GM21381 (cell line): ENCODE measurements at regions not wholly inside any gene's neighbourhood (a gene's known extent, or its start where the extent isn't known, plus 50 kb on each side); places are given as distances from the start of the nearest gene placed in this dataset.
"Not testable (repeated sequence)": the region's sequence is repeated elsewhere in the genome, so short reads cannot be mapped to it uniquely, and the experiment has no call there.

ENCODE experiments used
- ATAC-seq: cut with Tn5 transposase; IDR thresholded peaks from one replicate; pipeline ENCODE4 v1.9.1; 2021; ENCODE audit warnings: mild to moderate bottlenecking, moderate library complexity; ENCODE audit not compliant: unreplicated experiment

DNA sequence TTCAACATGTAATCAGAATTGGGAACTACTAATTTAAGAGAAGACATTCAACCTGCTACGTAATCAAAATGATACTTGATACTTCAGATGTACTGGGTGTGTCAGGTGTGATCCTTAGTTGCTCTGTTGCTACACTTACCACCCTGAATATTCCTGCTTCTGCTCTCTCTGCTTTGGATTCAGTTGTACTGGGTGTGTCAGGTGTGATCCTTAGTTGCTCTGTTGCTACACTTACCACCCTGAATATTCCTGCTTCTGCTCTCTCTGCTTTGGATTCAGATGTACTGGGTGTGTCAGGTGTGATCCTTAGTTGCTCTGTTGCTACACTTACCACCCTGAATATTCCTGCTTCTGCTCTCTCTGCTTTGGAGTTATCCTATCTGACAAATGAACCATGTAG lies 290.2 kb downstream of the RAB38 start:
- not testable (repeated sequence) for ATAC-seq

DNA sequence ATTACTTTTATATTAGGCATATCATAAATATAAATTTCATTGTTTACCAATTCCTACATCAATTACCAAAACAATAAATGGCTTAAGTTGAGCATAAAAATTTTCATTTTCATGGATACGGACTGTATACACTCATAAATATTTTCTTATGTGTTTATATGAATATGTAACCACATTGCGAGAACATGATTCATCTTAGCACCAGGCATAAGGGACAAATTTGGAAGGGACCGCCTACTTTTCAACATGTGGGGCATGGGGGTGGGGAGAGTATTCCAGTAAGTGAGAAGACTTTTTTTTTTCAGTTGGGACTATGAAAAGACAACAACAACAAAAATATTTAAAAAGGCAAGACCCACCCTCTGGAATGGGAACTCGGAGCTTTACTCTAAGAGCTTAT lies 296.1 kb downstream of the RAB38 start:
- ATAC-seq = no peak

DNA sequence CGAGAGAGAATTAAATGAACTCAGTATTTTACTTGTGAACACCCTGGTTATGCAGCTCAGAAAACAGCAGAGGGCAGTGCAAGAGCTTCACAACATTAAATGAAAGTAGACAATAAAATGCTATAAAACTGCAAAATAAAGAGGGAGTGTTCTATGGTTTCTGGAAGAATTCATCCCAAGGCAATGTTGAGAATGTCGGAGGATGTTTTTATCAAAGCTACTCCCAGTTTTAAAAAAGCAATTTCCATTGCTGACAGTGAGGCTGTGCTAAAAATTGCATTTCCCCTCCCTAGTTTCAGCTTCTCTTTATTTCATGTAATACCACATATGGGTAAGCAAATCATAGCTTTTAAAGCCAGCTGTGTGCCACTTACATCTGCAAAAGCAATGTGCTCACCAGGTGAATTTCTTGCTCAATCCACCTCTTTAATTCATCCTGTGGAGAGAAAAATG lies 296.8 kb downstream of the RAB38 start:
- no peak for ATAC-seq

DNA sequence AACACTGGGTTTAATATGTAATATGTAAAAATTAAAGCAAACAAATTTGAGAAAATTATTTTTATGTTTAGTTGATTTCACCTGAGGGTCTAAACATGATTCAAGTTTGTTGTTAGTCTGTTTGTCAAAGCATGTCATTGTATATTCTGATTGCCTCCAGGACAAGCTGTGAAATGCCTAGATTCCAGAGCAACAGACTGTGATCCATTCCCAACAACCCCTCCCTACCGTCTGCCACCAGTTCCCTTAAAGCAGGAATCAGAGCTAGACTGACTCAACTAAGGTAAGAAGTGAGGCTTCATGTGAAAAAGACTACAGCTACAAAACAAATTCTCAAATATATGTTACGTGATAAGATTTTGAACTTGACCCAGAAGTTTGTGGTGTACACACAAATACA lies 304.2 kb downstream of the RAB38 start:
- no peak for ATAC-seq

DNA sequence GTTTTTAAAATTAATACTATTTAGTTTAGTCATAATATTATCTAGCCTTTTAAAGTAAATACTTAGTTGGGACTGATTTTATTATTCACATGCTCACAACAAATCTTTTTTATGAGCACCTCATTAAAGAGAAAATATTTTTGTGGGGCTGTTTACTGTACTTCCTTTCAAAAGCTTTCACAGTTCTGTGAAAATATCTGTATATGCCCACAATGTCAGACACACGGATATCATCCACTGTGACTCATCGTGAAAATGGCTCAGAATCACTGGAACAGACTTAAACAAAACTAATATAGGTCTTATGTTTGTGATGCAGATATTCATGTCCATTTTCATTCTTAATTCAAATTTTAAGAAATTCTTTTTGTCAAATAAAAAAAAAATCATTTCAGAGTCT lies 305.2 kb downstream of the RAB38 start:
- ATAC-seq = no peak

DNA sequence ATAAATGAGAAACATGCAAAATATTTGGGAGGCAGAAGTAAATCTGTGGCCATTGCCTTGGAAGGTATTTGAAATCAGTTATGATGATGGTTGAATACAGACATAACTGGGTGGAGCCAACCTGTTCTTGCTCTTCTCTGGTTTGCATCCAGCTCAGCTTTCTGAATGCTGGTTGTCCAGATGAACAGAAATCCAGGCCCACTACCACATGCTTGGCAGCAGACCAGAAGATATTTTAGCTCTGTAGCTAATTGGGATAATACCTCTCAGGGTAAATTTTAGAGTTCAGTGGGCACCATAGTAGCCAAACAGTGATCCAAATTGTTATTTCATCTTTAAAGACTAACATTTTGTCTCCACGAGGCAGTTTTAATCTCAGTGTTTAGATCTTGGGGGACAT lies 308.3 kb downstream of the RAB38 start:
- ATAC-seq = no peak

DNA sequence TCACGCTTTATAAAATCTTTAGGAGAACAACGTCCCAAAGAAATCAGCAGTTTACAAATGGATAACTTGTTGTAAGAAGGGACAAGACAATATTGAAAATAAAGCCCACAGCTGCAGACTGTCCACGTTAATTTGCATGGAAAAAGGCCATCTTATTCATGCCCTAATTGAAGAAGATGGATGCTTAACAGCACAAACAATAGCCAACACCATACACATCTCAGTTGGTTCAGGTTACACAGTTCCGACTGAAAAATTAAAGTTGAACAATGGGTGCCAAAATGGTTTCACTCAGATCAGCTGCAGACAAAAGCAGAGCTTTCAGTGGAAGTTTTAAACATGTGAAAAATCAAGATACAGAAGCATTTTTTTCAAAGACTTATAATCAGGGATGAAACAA lies 314.2 kb downstream of the RAB38 start:
- no peak for ATAC-seq

DNA sequence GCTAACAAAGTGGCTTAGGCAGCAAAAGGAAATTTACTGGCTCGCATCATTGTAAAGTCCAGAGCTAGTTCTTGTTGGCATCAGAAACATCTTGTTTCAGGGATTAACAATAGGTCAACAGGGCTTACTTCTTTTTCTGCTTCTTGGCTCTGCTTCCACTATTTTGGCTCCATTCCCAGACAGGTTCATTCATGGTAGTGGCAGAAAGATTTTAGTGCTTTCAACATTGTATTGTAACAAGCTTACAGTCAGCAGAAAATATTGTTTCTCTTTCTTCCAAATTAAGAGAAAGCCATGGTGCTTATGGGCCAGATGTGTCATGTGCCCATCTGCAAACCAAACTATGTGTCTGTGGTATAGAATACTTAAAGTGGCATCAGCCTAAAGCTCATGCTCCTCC lies 315.6 kb downstream of the RAB38 start:
- no peak for ATAC-seq

DNA sequence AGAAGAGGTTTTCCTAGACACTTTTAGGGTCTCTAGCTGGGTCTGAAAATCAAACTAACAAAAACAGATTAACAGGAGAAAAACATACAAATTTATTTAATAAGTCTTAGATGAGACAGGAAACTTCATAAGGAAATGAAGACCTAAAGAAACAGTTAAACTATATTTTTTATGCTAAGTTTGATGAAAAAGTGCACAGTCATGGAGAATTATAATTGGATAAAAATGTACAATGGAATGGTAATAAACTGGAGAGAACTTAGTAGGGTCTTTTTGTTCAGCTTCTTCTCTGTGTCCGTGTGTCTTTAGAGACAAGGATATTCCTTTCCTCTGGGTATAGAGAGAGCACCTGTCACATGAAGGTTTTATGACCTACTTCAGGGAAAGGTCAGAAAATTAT lies 323.4 kb downstream of the RAB38 start:
- ATAC-seq = no peak

DNA sequence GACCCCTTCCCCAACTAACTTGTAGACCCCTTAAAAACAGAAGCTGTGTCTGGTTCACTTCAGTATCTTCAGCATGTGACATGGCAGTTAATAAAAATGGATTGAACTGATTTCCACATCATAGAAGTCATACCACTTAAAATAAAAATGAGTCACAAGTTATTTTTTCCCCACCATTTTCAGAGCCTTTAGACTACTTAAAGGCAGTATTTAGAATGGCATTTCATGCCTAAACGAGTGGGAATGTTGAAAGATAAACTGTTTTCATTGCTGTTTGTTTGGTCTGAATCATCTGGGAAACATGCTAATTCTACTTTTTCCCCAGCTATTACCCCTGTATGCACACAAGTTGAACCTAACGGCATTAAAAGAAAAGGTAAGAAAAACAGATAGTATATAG lies 324.0 kb downstream of the RAB38 start:
- ATAC-seq = no peak

DNA sequence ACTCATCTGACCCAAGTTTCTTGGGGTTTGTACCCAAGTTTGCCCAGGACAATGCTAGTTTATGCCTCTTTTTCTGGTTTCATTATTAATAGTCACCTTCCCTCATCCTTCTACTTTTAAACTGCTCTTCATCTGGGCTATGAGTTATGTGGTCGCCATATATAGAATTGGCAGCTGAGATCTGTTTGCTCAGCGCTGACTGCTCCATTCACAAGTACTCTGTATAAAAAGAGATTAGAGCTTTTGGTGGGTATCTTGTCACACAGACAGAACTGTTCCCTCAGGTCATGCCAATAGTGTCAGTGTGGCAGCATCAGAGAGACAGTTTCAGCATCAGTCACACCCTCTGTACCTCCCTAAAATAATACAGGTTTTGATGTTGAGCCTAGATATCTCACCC lies 326.0 kb downstream of the RAB38 start:
- no peak for ATAC-seq

DNA sequence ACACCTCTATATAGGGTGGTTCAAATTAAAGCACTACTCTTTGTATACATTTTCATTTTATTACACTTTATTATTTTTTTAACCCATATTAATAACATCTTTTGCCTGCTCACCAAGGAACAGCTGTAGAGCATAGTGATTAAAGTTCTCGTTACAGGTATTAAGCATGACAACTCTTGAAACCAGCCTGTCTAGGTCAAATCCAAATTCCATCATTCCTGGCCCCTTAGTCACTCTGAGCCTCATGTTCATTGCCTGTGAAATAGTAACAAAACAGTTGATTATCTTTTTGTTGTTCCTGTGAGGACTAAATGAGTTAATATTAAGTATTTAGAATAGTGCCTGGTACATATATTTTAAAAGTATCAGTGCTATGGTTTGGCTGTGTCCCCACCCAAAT lies 334.5 kb downstream of the RAB38 start:
- no peak for ATAC-seq

DNA sequence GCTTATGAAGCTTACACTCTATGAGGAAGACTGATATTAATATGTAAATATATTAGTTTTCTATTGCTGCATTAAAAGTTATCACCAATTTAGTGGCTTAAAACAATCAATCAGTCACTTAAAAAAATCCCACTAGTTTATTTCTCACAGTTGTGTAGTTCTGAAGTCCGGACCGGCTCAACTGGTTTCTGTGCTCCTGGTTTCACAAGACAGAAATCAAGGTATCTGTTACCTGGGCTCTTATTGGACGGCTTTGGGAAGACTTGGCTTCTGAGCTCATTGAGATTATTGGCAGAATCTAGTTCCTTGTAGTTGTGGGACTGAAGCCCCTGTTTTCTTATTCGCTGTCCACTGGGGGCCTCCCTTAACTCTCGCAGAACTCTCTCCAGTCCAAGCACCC lies 343.0 kb downstream of the RAB38 start:
- no peak for ATAC-seq

DNA sequence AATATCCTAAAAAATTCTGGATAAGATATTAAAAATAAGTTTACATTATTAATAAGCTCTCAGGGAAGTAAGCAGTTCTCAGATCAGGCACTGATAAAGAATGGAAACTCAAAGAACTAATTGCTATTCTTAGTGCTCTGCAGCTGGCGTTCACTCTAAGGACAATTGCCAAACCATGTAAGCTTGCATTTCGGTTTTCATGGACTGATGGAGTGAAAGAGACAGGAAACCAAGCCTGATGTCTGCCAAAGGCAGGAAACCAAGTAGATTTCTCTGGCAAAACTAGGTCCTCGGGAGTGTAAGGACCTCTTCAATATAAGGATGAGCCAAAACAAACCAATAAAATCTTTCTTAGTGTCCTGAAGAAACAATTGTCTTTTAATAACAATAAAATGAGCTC lies 355.2 kb downstream of the RAB38 start:
- ATAC-seq = no peak

DNA sequence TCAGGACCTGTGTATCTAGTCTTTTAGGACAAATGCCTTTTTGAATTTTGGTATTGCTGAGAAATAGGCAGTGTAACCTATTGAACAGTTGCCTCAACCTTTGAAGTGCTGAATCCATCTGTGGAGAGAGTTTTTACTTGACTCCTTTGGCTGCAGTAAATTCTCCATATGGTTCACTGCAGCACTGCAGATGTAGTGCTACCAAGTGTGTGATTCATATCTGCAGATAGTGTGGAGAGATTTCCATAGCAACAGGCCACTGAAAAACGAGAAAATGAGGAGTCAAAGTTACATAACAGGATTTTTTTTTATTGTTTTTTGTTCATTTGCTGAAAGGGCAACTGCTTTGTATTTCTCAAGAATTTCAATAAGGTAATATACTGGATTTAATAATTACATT lies 356.1 kb downstream of the RAB38 start:
- no peak for ATAC-seq

DNA sequence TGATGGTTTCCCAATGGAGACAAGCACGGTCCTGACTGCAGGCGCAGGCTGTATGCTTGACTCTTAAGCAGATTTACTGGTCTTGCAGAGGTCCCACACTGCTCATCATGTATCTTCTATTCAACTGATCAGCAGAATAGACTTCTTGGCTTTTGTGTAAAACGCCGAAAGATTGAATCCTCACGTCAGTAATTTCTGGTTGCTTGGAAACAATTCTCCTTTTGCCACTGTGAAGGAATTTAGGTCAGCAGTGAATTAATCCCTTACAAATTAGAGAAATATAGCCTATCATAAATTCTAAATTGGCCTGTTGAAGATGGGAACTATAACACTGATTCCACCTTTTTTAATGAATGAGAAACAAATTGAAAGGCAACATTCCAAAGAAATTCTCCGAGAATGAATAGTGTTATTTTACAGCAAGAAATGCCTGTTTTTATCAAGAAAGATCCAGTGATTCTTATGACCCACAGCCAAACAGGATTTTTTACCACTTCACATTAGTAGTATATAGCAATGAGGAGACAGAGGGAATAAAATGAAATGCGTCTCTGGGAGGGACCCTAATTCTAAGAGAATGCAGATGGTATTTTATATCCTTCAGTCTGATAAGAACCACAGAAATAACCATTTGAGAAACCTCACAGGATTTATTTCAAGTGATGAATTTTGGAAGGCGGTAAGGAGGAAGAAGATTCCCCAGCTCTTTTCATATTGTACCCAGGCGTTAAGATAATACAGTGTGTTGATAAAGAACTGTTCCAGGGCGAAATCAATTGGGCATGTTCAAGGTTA lies 362.5 kb downstream of the RAB38 start:
- ATAC-seq = no peak

DNA sequence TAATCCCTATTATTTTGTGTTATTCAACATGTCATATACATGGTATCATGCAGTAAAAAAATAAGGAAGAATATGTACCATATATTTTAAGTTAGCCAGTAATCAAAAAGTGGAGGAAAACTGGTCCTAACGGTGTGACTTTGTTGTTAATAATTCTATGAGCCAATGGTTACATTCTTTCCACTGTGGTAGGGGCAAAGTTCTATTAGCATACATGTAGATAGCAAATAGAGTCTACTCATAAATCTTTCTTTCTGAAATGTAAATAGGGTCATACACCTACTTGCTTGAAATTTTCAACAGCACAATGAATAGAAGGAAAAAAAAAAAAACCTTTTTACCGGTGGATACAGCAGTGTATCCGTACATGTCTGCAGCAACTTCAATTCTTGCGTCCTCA lies 364.8 kb downstream of the RAB38 start:
- no peak for ATAC-seq

DNA sequence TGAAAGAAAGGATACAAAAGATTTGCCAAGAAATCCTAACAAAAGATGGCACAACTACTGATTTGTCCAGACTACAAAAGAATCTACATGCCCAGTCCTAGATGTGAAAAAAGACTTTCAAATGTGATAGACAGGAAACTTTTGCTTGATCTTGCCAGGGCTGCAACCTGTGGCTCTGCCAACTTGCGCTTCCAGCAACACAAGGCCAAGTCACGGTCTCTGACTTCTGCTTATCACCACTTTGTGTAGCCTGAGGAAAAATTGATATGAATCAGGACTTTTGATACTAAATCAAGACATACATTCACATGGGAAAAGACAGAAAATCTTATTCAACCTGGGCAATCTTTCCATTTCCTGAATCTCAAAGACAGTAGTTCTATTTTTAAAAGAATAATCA lies 366.0 kb downstream of the RAB38 start:
- ATAC-seq = no peak

DNA sequence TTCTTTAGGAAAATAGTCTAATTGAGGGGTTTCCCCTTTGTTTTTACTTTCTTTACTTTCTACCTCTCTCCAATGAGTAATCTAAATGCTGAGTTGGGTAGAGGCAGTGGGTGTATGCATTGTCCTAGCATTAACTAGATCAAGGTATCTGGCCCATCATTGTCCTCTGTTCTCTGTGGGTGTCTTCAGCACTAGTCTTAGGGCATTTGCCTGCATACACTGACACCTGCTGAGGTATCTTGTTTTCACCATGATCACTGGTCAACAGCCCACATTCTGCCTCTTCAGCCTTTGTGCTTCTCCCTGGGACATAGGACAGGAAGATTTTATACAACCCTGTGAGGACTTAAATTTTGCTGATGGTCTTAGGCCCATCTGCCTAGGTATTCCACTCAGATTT lies 371.1 kb downstream of the RAB38 start:
- ATAC-seq = no peak

DNA sequence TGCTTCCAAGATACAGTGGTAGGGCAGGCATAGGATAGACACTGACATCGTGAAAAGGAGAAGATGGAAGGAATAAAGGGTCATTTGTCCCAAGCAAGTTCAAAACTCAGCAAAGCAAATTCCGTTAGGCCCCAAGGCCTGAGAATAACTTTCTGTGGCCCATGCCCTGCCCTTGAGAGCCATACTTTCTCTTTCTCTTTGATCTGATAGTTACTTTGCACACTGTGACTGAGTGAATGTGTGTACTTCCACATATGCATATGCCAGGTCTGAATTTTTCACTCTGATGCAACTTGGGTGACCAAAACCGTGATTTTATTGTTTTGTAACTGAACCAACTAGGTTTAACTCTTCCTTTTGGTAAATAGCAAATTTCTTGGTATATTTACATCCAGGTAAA lies 371.5 kb downstream of the RAB38 start:
- ATAC-seq = no peak

DNA sequence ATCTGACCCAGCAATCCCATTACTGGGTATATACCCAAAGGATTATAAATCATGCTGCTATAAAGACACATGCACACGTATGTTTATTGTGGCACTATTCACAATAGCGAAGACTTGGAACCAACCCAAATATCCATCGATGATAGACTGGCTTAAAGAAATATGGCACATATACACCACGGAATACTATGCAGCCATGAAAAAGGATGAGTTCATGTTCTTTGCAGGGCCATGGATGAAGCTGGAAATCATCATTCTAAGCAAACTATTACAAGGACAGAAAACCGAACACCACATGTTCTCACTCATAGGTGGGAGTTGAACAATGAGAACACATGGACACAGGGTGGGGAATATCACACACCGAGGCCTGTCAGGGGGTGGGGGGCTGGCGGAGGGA lies 390.4 kb downstream of the RAB38 start:
- ATAC-seq = not testable (repeated sequence)

DNA sequence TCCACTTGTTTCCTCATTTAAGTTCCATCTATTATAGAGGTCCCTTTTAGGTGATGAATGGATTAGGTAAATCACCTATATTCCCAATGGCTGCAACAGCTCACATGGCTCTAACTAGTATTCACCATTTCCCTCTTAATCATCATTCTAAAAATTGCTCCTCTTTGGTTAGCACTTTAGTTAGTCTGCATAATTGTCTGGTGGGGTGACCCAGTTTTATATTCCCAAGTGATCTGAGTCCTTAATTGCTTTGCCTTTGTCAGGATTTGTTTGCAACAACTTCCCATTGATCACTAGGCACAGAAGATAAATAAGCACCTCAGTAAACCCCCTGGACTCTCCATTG lies 395.2 kb downstream of the RAB38 start:
- no peak for ATAC-seq
